NB4 (cell line): ENCODE measurements at regions not wholly inside any gene's neighbourhood (a gene's known extent, or its start where the extent isn't known, plus 50 kb on each side); places are given as distances from the start of the nearest gene placed in this dataset.

ENCODE experiments used
- POLR2A ChIP-seq: IDR thresholded peaks from 2 replicates; pipeline ENCODE4 v1.6.1; 2011; ENCODE audit warnings: mild to moderate bottlenecking; ENCODE audit not compliant: insufficient read length; ENCODE audit errors: extremely low read depth
- TF ChIP-seq, protein P1 (sequence below): IDR thresholded peaks from one replicate; pipeline ENCODE4 v1.5.1; 2012; ENCODE audit warnings: low read depth, low read length
- TF ChIP-seq, protein P2 (sequence below): IDR thresholded peaks from 2 replicates; pipeline ENCODE4 v1.6.1; 2011; ENCODE audit warnings: low read depth, low read length

DNA sequence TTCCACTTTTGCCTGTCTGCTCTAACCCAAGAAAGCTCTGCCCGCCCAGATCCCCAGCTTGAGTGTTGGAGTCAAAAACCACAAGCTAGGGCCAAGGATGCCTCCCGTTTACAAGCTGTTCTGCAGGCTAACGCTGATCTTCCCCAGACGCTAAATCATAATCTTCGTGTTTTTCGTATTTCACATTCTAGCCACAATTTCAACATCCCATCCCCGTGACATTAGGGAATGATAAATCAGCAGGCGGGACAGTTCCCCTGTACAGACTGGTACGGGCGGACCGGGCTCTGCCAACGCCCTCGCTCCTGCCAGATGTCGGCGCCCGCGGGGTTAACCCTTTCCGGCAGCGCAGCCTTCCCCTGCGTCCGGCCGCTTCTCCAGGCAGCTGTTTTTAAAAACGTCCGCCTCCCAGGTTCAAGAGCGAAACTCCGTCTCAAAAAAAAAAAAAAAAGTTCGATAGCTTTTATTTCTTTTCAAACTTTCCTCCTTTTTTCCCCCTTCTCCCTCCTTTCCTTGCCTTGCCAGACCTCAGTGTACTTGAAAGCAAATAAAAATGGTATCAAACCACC is 81.0 kb upstream of the BNC1 start:
- TF ChIP-seq, protein P1, sequence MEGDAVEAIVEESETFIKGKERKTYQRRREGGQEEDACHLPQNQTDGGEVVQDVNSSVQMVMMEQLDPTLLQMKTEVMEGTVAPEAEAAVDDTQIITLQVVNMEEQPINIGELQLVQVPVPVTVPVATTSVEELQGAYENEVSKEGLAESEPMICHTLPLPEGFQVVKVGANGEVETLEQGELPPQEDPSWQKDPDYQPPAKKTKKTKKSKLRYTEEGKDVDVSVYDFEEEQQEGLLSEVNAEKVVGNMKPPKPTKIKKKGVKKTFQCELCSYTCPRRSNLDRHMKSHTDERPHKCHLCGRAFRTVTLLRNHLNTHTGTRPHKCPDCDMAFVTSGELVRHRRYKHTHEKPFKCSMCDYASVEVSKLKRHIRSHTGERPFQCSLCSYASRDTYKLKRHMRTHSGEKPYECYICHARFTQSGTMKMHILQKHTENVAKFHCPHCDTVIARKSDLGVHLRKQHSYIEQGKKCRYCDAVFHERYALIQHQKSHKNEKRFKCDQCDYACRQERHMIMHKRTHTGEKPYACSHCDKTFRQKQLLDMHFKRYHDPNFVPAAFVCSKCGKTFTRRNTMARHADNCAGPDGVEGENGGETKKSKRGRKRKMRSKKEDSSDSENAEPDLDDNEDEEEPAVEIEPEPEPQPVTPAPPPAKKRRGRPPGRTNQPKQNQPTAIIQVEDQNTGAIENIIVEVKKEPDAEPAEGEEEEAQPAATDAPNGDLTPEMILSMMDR: no peak
- TF ChIP-seq, protein P2, sequence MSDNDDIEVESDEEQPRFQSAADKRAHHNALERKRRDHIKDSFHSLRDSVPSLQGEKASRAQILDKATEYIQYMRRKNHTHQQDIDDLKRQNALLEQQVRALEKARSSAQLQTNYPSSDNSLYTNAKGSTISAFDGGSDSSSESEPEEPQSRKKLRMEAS: no peak
- TF ChIP-seq POLR2A: no peak
